ENCODE measurements at regions not wholly inside any gene's neighbourhood (a gene's known extent, or its start where the extent isn't known, plus 50 kb on each side); places are given as distances from the start of the nearest gene placed in this dataset.

- H3K27ac ChIP-seq = no peak overlapping the region
- no peak for TF ChIP-seq POLR2AphosphoS5 (IDR thresholded peaks at IDR 0.05)
- no peak for TF ChIP-seq POLR2A (IDR thresholded peaks at IDR 0.05)
- TF ChIP-seq CTCF (IDR thresholded peaks at IDR 0.05) = no peak
- no peak for TF ChIP-seq EP300 (IDR thresholded peaks at IDR 0.05)
- H3K4me3 ChIP-seq = no peak overlapping the region
- 58% methylated on average over 5 of the region's 5 CpGs for WGBS
- no peaks in the 10 kb centered on the region for H3K9me3 ChIP-seq
- no peaks in the 10 kb centered on the region for H3K27me3 ChIP-seq
- H3K36me3 ChIP-seq = no peaks in the 10 kb centered on the region
- peaks cover 20% of the 10 kb centered on the region for H3K4me1 ChIP-seq
- no peak for DNase-seq (ENCODE audit: low spot score in 2 of 2)
Observed at GRCh38 chr16:54340531-54340930, 53.9 kb upstream of the IRX3 start.

GRCh38 chr16:54336631-54337204 lies 50.1 kb upstream of the IRX3 start:
- H3K27ac ChIP-seq = no peak overlapping the region
- DNase-seq (ENCODE audit: low spot score in 2 of 2) = no peak
- H3K4me1 ChIP-seq = peaks cover 11% of the 10 kb centered on the region
- no peaks in the 10 kb centered on the region for H3K27me3 ChIP-seq
- 63% methylated on average over 4 of the region's 4 CpGs for WGBS
- H3K9me3 ChIP-seq = no peaks in the 10 kb centered on the region
- TF ChIP-seq POLR2AphosphoS5 (IDR thresholded peaks at IDR 0.05) (no peak), POLR2A (IDR thresholded peaks at IDR 0.05) (no peak), CTCF (IDR thresholded peaks at IDR 0.05) (no peak)
- no peaks in the 10 kb centered on the region for H3K36me3 ChIP-seq
- no peak overlapping the region for H3K4me3 ChIP-seq

Measured in suprapubic skin (tissue), 4 donors.